Stimulated activated CD4-positive, alpha-beta T cell treated with anti-CD3 and anti-CD28 coated beads, Interleukin-4, amount 100 ng/mL, for 48 hours (primary cell): ENCODE measurements at regions not wholly inside any gene's neighbourhood (a gene's known extent, or its start where the extent isn't known, plus 50 kb on each side); places are given as distances from the start of the nearest gene placed in this dataset.

Experiments
- DNase-seq, 2 donors: peaks; one replicate each; pipeline ENCODE4 v3.0.0-alpha.2; 2020; ENCODE audit warnings: low read depth in 2 of 2

- no peak for DNase-seq
Measured at GRCh38 chr10:131706952-131707351, 193.9 kb upstream of the PPP2R2D start.

GRCh38 chr10:131708225-131708880 lies 192.5 kb upstream of the PPP2R2D start:
- no peak for DNase-seq

DNA sequence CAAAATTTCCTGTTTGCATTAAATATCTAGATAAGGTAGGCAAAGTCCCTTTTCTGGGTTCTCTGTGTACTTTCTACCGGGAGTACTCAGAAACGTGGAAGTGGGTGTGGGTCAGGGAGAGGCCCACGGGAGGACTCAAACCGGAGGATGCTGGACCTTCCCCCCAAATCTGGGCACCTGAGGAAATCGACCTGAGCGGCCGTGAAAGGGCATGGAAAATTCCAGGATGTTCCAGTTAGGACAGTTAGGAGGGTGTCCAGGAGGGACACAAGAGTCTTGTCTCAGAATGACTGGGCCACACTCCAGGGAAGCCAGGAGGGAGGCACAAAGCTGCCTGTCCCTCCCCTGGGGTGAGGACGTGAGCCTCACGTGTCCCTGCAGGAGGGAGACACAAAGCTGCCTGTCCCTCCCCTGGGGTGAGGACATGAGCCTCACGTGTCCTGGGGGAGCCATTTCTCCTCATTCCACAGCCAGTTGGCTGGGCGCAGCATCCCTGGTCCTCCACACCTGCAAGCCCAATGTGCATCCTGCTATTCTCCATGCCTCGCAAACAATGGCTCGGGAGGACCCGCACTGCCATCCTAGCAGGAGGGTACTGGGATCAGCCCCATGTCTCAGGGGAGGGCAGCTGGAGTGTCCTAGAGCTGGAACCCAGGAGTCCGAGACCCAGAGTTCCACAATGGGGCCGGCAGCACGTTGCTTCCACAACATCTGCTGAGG lies 190.5 kb upstream of the PPP2R2D start:
- DNase-seq, result no peak

DNA sequence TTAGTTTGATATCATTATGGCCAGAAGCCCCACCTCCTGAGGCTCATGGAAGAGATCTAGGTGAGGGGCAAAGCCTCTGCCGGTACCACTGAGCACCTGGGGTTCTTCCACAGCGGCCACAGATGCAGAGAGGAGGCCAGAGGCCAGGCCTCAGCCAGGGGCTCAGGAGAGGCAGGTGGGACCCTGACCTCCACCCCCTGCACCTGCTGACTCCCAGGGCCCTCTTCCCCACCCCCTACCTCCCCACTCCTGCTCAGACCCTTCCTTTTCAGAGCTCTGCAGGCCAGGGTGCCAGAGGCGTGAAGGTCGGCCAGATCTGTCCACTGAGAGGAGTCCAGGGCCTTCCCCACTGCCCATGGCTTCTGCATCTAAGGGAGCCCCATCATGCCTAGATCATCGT lies 178.7 kb upstream of the PPP2R2D start:
- DNase-seq, result no peak

GRCh38 chr10:131722525-131723264 lies 178.1 kb upstream of the PPP2R2D start:
- DNase-seq, result no peak

GRCh38 chr10:131723297-131724168 lies 177.3 kb upstream of the PPP2R2D start:
- no peak for DNase-seq

- DNase-seq, result no peak
Measured at GRCh38 chr10:131724169-131724545, 176.7 kb upstream of the PPP2R2D start.

DNA sequence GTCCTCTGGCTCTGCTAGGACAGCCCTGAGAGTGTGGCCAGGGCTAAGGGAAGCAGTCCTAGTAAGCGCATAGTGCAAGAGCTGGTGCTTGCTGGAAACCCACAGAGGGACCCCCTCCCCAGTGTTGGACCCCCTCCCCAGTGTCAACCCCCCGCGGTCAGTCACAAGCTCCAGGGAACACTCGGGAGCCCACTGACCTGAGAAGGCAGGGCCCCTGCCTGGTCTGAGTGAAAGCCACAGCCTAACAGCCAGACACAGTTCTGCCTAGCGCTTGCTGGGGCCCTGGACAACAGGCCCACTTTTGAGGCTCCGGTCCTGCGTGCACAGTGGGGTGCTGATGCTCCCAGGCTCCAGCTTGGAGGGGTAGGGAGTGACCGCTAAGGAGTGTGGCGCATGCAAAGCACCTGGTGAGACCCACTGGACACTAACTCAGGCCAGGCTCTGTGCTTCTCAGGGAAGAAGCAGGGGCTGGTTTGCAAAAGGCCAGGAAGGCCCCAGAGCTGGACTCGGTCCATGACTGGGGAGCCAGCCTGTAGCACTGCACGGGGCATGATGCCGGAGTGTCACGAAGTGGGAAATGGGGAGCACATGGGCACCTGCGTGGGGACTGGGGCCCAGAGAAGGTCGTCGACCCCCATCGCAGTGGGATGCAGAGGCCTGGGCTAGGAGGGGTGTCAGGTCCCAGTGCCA lies 175.8 kb upstream of the PPP2R2D start:
- no peak for DNase-seq

DNA sequence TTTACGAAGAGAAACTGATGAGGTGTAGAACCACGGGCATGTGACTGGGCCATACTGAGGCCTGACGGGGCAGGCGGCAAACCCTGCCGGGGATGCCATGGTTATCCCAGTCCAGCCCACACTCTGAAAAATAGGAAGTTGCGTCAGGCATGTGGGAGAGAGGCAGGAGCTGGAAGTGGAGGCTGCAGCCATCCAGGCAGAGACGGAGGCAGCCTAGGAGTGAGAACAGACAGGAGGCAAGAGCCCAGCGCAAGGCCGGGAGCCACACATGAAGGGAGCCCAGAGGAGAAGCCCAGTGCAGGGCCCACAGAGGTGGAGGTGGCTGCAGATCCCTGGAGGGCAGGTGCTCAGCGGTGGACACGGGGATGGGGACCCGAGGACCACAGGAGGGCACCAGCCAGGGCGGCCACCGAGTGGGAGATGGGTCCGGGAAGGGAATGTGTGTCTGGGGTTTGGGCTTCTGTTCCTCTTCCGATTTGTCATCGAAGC lies 175.2 kb upstream of the PPP2R2D start:
- no peak for DNase-seq

DNA sequence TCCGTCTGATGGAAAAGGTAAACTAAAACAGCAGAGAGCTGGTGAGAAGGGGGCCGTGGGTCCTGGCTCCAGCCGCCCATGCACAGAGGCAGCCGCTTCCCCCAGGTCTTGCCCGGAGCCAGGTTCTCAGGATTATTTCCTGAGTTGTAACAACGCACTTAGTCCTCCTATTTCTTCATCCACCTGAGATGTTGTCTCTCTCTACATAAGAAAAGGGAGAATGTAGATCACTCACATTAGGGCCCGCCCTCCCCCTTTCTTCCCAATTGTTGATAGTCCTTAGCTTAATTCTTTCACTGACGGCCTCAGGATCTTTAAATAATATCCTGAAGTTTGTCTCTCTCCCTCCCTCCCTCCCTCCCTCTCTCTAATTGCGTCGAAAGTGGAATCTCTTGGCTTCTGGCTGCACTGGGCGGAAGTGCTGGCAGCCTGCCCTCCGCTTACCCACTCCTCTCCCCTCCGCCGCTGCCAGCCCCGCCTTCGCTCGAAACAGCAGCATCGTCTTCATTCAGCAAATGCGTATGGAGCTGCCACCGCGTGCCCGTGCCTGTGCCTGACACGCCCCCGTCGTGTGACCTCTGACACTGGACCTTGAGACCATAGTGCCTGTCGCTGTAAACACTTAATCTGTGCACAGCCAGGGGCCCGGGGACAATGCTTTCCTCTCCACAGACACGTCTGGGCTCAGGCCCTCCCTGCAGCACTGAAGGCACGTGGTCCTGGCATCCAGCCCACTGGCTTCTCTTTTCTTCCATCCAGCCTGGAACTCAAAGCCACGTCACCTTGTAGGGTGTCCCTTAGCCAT lies 174.5 kb upstream of the PPP2R2D start:
- no peak for DNase-seq

- DNase-seq, result no peak
Measured at GRCh38 chr10:131726967-131727366, 173.8 kb upstream of the PPP2R2D start.

DNA sequence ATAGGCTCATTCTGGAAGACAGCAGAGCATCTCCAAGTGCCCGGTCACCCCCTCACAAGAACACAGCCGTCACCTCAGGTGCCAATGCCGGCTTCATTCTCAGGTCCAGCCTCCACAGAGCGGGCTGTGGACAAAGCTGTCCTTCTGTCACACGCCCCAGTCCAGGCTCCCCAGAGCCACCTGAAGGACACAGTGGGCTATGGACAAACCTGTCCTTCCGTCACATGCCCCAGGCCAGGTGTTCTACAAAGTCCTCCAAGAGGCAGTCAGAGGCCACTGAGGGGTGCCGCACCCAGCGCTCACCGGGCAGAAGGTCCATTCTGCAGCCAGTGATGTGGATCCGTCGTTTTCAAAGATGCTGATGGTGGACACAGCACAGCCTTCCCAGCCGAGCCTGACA lies 173.2 kb upstream of the PPP2R2D start:
- no peak for DNase-seq

- no peak for DNase-seq
Measured at GRCh38 chr10:131728286-131729228, 172.3 kb upstream of the PPP2R2D start.

DNA sequence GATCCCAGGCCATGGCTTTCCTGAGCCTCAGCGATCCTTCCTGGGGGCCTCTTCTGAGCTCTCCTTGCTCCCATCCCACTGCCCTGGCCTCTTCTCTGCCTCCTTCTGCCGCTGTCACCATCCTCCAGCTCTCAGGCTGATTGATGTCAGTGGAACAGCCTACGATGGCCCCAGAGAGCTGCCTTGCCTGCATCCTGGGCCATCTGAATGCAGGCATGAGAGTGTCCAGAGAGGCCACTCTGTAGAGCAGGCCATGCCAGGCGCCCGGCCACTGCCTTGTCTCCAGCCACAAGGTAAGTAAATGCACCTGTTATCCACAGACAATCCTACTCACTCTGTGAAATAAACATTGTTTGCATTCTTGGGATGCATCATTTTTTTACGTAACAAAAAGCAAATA lies 171.4 kb upstream of the PPP2R2D start:
- DNase-seq, result no peak

DNA sequence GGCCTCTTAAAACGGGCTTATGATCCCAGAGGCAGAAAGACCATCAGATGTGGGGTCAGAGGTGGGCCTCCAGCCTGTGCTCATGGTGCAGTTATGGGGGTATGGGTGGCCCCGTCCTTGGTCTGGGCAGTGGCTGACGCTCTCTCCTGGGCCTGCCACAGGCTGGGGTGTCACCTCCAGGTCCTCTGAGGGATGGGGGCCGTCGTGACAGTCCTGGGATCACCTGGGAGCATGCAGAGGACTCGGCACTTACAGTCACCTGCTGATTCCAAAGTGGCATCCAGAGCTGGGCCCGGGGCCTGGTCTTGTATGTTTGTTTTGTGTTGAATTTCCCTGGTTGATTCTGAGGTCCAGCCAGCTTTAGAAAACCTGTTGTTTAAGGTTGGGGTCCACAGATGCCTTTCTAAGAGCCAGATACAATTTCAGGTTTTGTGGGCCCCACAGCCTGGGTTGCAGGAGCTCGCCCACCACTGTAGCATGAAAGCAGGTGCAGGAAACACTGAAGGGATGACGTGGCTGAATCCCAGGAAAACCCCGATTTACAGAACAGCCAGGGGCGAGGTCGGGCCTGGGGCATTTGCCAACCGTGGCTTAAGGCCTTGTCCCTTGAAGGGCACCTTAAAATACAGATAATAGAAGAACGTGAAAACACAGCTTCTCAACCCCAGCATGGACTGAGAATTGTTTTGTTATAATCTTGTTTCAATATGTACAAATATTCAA lies 170.7 kb upstream of the PPP2R2D start:
- DNase-seq, result no peak

GRCh38 chr10:131730771-131731497 lies 169.9 kb upstream of the PPP2R2D start:
- DNase-seq, result no peak

DNA sequence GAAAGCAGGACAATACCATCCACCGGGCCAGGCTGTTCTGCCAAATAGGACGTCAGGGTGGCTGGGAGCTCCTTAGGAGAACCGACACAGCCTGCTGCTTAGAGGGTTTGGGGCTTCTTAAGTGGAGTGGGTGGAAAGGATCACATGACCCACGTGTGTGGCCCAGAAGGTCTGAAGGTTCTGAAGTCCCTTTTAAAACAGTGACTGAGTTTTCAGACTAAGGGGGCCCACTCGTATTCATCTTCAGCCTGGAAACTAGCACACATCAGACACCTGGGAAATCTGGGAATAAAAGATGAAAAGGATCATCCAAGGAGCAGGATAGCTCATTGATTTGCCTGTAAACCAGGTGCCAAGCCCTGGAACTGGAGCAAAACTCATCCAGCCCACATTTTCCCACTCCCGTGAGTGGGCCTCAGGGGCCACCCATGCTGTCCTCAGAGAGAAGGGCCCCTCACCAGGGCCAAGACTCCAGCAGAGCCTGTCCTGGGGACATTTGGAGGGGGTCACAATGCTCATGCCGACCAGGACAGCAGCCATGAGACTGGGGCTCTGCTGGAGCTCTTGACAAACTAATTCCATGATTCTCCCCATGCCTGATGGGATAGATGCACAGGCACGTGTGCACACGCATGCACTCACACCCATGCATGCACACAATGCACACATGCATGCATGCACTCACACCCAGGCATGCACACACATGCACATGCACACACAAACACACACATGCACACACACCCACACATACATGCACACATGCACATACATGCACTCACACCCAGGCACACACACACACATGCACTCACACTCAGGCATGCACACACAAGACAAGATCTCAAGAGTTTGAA lies 168.8 kb upstream of the PPP2R2D start:
- DNase-seq, result no peak
